Dendritic cell treated with granulocyte-macrophage colony-stimulating factor and Interleukin-4, amounts not matched to agents 40 ng/mL and 50 ng/mL, for 4 days (primary cell): ENCODE measurements at regions not wholly inside any gene's neighbourhood (a gene's known extent, or its start where the extent isn't known, plus 50 kb on each side); places are given as distances from the start of the nearest gene placed in this dataset.

Experiments used
- H3K27ac Mint-ChIP-seq: one replicate; pipeline ENCODE4 v1.8.0; 2022; ENCODE audit warnings: mild to moderate bottlenecking, mixed read lengths
- H3K27me3 Mint-ChIP-seq: one replicate; pipeline ENCODE4 v1.8.0; 2022; ENCODE audit warnings: mild to moderate bottlenecking, mixed read lengths
- H3K36me3 Mint-ChIP-seq: one replicate; pipeline ENCODE4 v1.8.0; 2022; ENCODE audit warnings: low read depth, mixed read lengths
- H3K4me1 Mint-ChIP-seq: one replicate; pipeline ENCODE4 v1.8.0; 2022; ENCODE audit warnings: low read depth, mixed read lengths
- H3K4me3 Mint-ChIP-seq: one replicate; pipeline ENCODE4 v1.8.0; 2022; ENCODE audit warnings: mild to moderate bottlenecking, moderate library complexity, mixed read lengths
- H3K9me3 Mint-ChIP-seq: one replicate; pipeline ENCODE4 v1.8.0; 2022; ENCODE audit warnings: mixed read lengths
- intact Hi-C: fragments of 100-400 bp; cut with micrococcal nuclease; formaldehyde crosslinking; loops from one replicate; pipeline ENCODE4 v1.15.0; 2022

DNA sequence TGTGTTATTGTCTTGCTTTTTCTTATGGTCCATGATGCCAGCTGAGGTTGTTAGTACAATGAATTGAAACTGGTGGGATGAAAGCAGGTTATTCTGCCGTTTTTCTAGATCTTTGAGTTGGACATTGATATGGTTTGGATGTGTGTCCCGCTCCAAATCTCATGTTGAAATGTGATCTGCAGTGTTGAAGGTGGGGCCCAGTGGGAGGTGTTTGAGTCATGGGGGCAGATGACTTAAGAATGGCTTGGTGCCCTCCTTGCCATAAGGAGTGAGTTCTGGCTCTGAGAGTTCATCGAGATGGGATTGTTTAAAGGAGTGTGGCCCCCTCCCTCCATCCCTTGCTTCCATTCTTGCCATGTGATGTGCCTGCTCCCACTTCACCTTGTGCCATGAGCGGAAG, 80.3 kb upstream of the PIAS1 start:
- intact Hi-C loops = no loop called here
- Mint-ChIP-seq H3K27me3 (no peaks in the 10 kb centered on the region), H3K36me3 (no peaks in the 10 kb centered on the region), H3K4me1 (peaks cover 4% of the 10 kb centered on the region), H3K4me3 (no peak overlapping the region), H3K27ac (no peak overlapping the region), H3K9me3 (peaks cover 5% of the 10 kb centered on the region)

DNA sequence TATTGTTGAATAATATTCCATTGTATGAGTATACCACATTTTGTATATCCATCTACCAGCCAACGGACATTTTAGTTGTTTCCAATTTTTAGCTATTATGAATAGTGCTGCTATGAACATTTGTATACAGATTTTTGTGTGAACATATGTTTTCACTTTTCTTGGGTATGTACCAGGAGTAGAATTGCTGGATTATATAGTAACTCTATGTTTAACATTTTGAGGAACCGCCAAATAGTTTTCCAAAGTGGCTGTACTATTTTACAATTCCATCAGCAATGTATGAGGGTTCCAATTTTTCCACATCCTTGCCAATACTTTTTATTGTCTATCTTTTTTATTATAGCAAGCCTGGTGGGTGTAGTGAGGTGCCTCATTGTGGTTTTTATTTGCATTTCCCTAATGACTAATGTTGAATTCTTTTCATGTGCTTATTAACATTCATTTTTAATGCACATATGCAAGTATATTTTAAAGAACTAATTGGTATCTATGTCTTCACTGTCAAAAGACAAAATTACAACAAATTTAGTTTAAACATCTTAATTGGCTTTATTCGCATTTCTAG, 77.5 kb upstream of the PIAS1 start:
- Mint-ChIP-seq H3K27me3 (no peaks in the 10 kb centered on the region), H3K4me3 (no peak overlapping the region), H3K4me1 (no peaks in the 10 kb centered on the region), H3K27ac (no peak overlapping the region), H3K36me3 (no peaks in the 10 kb centered on the region), H3K9me3 (peaks cover 9% of the 10 kb centered on the region)
- intact Hi-C loops = no loop called here

DNA sequence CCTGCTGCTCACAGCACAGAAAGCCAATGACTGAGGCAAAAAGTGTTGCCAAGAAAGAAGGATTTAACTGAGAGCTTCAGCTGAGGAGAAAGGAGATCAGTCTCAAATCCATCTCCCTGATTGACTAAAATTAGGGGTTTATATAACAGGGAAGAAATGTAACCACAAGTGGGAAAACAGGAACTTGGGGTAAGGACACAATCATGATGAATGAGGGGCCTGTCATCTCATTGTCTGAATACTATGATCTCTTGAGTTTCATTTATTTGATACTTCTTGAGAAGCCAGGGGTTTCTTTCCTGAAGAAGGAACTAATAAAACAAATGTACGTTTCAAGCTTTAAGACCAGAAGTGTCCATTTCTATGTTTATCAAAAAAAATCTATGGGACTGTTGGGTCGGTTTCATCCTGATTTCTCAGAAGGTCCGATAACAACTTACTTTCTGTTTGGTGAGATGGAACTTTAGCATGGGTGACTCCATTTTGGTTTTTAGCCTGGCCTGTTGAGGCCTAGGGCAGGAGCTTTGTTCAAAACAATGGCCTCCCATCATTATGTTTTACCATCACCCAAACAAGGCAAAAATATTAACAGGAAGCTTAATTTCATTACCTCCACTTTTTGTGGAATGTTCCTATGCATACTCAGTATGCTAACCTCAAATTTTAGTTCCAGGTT, 76.6 kb upstream of the PIAS1 start:
- H3K4me1 Mint-ChIP-seq = no peaks in the 10 kb centered on the region
- H3K27ac Mint-ChIP-seq = no peak overlapping the region
- H3K9me3 Mint-ChIP-seq = peaks cover 9% of the 10 kb centered on the region
- intact Hi-C loops = no loop called here
- H3K36me3 Mint-ChIP-seq = no peaks in the 10 kb centered on the region
- no peak overlapping the region for H3K4me3 Mint-ChIP-seq
- no peaks in the 10 kb centered on the region for H3K27me3 Mint-ChIP-seq

DNA sequence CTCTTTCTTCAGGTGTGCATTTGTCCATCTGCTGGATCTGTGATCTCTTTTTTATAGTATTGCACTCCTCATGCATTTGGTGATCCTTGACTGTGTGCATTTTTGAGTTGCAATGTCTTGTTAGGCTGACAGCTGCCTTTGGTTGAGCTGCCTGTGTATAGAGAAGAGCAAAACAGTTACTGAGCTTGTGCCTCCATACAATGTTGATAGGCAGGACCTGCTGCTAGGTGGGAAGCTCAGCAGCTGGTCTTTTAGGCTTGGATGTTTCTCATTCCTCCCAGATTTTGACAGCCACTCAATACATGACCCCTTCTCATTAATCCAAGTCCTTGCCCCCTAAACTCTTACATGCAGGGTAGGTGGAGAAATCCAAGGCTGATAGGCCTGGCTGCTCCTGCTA, 74.8 kb upstream of the PIAS1 start:
- Mint-ChIP-seq H3K4me3 (no peak overlapping the region), H3K36me3 (no peaks in the 10 kb centered on the region), H3K9me3 (peaks cover 9% of the 10 kb centered on the region), H3K27ac (no peak overlapping the region), H3K4me1 (no peaks in the 10 kb centered on the region), H3K27me3 (no peaks in the 10 kb centered on the region)
- intact Hi-C loops = no loop called here

DNA sequence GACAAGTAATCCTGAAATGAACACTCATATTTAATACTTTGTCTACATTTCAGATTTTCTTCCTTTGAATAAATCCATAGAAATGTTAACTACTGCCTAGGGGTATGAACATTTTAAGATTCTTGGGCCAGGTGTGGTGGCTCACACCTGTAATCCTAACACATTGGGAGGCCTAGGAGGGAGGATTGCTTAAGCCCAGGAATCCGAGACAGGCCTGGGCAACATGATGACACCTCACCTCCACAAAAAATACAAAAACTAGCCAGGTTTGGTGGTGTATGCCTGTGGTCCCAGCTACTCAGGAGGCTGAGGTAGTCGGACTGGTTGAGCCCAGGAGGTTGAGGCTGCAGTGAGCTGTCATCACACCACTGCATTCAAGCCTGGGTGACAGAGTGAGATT, 73.9 kb upstream of the PIAS1 start:
- intact Hi-C loops = no loop called here
- Mint-ChIP-seq H3K36me3 (no peaks in the 10 kb centered on the region), H3K27me3 (no peaks in the 10 kb centered on the region), H3K27ac (no peak overlapping the region), H3K9me3 (peaks cover 9% of the 10 kb centered on the region), H3K4me3 (no peak overlapping the region), H3K4me1 (no peaks in the 10 kb centered on the region)

DNA sequence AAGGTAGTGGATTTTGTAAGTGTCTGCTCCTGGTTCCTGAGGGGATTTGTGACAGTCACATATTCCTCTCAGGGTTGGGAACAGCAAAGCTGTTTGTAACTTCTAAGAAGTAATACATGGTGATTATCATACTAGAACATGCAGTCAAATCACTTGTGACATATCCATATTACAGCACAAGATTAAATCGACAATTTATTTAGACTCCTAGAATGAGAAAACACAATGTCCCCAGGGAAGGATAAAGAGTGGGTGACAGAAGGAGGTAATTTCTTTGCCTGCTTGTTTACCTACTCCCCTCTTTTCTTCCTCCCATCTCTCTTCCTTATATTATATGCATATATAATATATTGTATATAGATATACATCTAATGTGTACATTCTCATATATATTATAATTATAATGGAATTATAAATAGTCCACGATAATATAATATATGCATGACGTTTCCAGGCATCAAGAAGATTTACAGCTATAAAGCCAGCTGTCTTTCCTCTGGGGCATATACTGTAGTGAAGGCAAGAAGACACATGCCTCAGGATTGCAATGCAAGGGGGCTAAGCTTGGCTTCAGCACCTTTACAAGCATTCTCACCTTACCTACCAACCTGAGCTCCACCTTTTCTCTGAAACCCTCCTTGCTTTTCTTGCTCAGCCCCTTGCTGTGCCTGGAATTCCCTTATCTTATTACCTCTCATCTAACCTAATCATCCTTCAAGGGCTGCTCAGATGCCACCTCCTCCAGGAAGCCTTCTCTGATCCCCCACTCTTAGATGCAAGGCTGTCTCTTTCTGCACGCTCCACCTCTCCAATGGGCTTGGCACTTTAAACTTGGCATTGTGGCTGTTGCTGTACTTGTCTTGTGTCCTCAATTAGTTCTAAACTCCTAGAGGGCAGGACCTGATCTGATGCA, 73.1 kb upstream of the PIAS1 start:
- no peaks in the 10 kb centered on the region for H3K36me3 Mint-ChIP-seq
- no peaks in the 10 kb centered on the region for H3K27me3 Mint-ChIP-seq
- H3K9me3 Mint-ChIP-seq = peaks cover 9% of the 10 kb centered on the region
- no peaks in the 10 kb centered on the region for H3K4me1 Mint-ChIP-seq
- no peak overlapping the region for H3K4me3 Mint-ChIP-seq
- intact Hi-C loops = no loop called here
- no peak overlapping the region for H3K27ac Mint-ChIP-seq

DNA sequence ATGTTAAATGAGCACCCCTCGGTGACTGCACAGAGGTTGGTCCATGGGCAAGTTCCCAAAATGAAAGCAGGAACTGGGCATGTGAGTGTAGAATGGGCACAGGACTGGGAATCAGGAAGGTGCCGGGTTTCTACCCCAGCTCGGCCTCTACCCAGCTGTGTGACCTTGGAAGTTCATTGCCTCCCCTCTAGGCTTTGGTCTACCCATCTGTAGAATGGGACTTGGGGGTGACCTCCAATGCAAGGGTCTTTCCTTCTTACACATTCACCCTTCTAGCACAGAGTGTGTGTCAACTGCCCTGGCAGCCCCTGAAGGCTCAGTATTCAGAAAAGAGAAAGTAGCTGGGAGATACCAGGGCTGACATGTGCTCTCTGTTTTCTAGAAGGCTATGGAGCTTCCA, 72.3 kb upstream of the PIAS1 start:
- Mint-ChIP-seq H3K27me3 (no peaks in the 10 kb centered on the region), H3K4me3 (no peak overlapping the region), H3K36me3 (no peaks in the 10 kb centered on the region), H3K9me3 (peaks cover 9% of the 10 kb centered on the region), H3K27ac (no peak overlapping the region), H3K4me1 (no peaks in the 10 kb centered on the region)
- intact Hi-C loops = no loop called here

DNA sequence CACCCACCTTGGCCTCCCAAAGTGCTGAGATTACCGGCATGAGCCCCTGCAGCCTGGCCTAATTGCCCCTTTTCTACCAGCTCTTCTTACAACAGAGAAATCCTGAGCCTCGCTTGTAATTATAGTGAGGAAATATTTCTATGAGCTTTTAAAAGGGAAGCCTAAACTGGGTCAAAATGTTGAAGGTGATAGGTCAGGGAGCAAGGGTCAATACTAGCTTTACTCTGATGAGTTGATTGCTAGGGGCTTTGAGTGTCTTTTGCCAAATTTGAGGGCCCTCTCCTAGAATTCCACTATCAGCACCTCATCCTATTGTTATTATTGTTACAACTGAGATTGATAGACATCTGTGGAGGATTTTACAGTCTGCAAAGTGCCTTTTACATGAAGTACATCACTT, 62.4 kb upstream of the PIAS1 start:
- intact Hi-C loops = no loop called here
- Mint-ChIP-seq H3K27ac (no peak overlapping the region), H3K27me3 (peaks cover 13% of the 10 kb centered on the region), H3K36me3 (no peaks in the 10 kb centered on the region), H3K9me3 (no peaks in the 10 kb centered on the region), H3K4me1 (peaks cover 5% of the 10 kb centered on the region), H3K4me3 (no peak overlapping the region)

DNA sequence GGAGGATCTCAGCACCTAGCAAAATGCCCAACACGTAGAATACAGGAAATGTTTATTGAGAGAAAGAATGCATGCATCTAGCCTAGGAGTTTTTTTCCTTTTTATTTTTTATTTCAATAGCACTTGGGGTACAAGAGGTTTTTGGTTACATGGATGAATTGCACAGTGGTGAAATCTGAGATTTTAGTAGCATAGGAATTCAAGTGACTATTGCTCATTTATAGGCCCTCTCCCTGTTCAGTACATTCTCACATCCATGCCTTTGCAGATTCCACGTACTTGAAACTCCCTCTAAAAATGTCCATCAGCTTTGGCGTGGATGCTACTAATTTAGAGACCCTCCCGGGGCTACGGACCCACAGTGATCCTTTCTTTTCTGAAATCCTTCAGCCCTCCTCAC, 61.7 kb upstream of the PIAS1 start:
- H3K27ac Mint-ChIP-seq = no peak overlapping the region
- H3K4me3 Mint-ChIP-seq = no peak overlapping the region
- H3K36me3 Mint-ChIP-seq = no peaks in the 10 kb centered on the region
- H3K27me3 Mint-ChIP-seq = peaks cover 12% of the 10 kb centered on the region
- H3K9me3 Mint-ChIP-seq = no peaks in the 10 kb centered on the region
- H3K4me1 Mint-ChIP-seq = peaks cover 9% of the 10 kb centered on the region
- intact Hi-C loops = no loop called here

DNA sequence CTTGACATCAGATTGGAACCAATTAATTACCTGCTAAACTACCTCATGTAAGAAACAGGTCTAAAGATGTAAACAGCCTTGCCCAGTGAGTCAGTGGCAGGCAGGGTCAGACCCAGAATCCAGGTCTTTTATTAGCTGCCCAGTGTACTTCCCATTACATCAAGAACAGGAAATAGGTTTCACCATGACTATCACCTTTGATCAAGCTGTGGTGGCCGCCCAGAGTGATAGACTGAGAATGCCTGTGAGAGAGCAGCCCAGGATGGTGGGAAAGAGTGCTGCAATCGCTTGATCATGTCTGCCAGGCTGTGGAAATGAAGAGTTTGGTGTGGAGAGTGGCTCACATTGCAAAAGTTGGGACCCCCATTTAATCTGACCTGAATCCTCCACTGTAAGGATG, 61.3 kb upstream of the PIAS1 start:
- H3K27me3 Mint-ChIP-seq = peaks cover 8% of the 10 kb centered on the region

DNA sequence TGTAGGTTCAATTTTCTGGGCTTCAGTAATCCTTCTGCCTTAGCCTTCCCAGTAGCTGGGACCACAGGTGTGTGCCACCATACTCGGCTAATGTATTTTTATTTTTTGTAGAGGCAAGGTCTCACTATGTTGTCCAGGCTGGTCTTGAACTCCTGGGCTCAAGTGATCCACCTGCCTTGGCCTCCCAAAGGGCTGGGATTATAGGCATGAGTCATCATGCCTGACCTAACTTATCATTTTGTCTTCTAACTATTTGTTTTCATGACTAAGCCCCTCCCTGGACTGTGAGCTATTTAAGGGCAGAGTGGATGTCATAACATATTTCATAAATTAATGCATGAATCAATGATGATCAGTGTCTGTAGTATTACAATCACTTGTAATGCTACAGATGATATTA, 56.1 kb upstream of the PIAS1 start:
- intact Hi-C loops = no loop called here

More for the DNA sequence above, 61.3 kb upstream of the PIAS1 start:
- H3K9me3 Mint-ChIP-seq = no peaks in the 10 kb centered on the region
- no peak overlapping the region for H3K4me3 Mint-ChIP-seq
- no peaks in the 10 kb centered on the region for H3K36me3 Mint-ChIP-seq
- H3K27ac Mint-ChIP-seq = no peak overlapping the region
- H3K4me1 Mint-ChIP-seq = peaks cover 10% of the 10 kb centered on the region
- intact Hi-C loops = no loop called here

DNA sequence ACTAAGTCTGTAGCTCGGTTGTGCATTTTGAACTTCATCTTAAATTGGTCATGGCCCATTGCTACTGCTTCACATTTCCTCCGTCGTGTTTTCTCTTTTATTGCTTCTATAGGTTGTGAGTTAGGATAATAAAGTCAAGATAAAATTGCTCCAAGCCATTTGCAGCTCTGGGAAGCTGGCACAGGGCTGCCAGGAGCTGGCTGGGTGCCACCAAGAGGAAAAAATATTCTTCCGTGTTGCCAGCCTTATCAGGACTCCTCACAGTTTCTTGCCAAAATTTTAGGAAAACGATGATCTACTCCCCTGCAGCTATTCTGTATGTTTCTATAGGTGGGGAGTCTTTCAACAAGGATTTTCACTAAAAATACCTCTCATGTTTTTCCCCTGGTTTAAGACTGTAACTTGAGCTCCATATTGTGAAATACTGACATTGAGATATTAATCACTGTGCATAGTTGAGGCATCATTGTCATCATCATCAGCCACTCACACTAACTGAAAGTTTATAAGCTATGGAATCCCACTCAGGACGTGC, 55.4 kb upstream of the PIAS1 start:
- H3K4me3 Mint-ChIP-seq = no peak overlapping the region
- H3K36me3 Mint-ChIP-seq = no peaks in the 10 kb centered on the region
- intact Hi-C loops = no loop called here
- H3K9me3 Mint-ChIP-seq = no peaks in the 10 kb centered on the region
- peaks cover 5% of the 10 kb centered on the region for H3K4me1 Mint-ChIP-seq
- H3K27ac Mint-ChIP-seq = no peak overlapping the region
- no peaks in the 10 kb centered on the region for H3K27me3 Mint-ChIP-seq

More for the DNA sequence above, 56.1 kb upstream of the PIAS1 start:
- H3K36me3 Mint-ChIP-seq = no peaks in the 10 kb centered on the region
- peaks cover 5% of the 10 kb centered on the region for H3K4me1 Mint-ChIP-seq
- H3K27ac Mint-ChIP-seq = no peak overlapping the region
- no peak overlapping the region for H3K4me3 Mint-ChIP-seq
- no peaks in the 10 kb centered on the region for H3K27me3 Mint-ChIP-seq
- no peaks in the 10 kb centered on the region for H3K9me3 Mint-ChIP-seq

DNA sequence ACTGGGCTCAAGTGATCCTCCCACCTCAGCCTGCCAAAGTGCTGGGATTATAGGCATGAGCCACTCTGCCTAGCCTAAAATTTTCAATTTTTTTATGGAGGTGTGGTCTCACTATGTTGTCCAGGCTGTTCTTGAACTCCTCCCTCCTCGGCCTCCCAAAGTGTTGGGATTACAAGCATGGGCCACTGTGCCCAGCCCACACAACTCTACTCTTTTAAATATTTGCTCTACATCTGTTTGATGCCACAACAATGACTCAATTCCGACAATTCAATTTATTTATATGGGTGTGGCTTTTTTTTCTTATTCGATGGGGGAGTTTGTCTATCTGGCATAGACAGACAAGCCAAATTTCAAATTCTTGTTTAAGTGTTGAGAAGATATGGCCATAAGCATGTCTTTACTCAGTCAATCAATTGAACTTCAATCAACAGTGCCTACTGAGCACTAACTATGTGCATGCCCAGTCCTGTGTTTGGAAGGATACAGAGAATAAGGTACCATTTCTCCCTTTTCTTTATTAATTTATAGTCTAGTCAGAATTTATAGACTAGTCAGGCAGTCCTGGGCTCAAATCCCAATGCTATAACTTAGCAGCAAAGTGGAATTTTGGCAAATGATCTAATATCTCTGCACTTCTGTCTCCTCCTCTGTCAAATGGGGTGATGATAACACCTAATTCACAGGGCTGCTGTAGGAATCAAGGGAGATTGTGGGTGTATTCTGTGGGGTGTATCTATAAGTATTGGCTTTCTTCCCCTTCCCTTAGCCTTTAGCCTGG, 54.6 kb upstream of the PIAS1 start:
- Mint-ChIP-seq H3K27me3 (no peaks in the 10 kb centered on the region), H3K9me3 (no peaks in the 10 kb centered on the region)
- intact Hi-C loops = no loop called here

More for the DNA sequence above, 54.6 kb upstream of the PIAS1 start:
- no peak overlapping the region for H3K27ac Mint-ChIP-seq
- H3K36me3 Mint-ChIP-seq = no peaks in the 10 kb centered on the region
- H3K4me1 Mint-ChIP-seq = peaks cover 13% of the 10 kb centered on the region
- no peak overlapping the region for H3K4me3 Mint-ChIP-seq
